Effector CD8-positive, alpha-beta T cell (primary cell): ENCODE measurements at regions not wholly inside any gene's neighbourhood (a gene's known extent, or its start where the extent isn't known, plus 50 kb on each side); places are given as distances from the start of the nearest gene placed in this dataset.
A peak's percentile ranks its signal among the peaks of the same experiment; 100 is the strongest.
"Not testable (repeated sequence)": the region's sequence is repeated elsewhere in the genome, so short reads cannot be mapped to it uniquely, and the experiment has no call there.

Source experiments
- DNase-seq: peaks from one replicate; lab custom pipeline; 2025; lab: John Stamatoyannopoulos, UW

GRCh38 chr22:17318817-17319216 is 50.4 kb upstream of the CECR2 start:
- no peak for DNase-seq

GRCh38 chr22:17315310-17315709 is 54.0 kb upstream of the CECR2 start:
- DNase-seq: no peak

- no peak for DNase-seq
Observed at GRCh38 chr22:17314487-17314886, 54.8 kb upstream of the CECR2 start.

GRCh38 chr22:17313626-17314025 is 55.6 kb upstream of the CECR2 start:
- DNase-seq: no peak

GRCh38 chr22:17307566-17307965 is 61.7 kb upstream of the CECR2 start:
- DNase-seq: no peak

- no peak for DNase-seq
Observed at GRCh38 chr22:17305076-17305475, 64.2 kb upstream of the CECR2 start.

- peak; percentile 3 for DNase-seq
Observed at GRCh38 chr22:17303840-17304779, 65.2 kb upstream of the CECR2 start.

GRCh38 chr22:17303441-17303839 is 65.8 kb upstream of the CECR2 start:
- no peak for DNase-seq

- DNase-seq: no peak
Observed at GRCh38 chr22:17302616-17303015, 66.6 kb upstream of the CECR2 start.

GRCh38 chr22:17300926-17301325 is 68.3 kb upstream of the CECR2 start:
- no peak for DNase-seq

- not testable (repeated sequence) for DNase-seq
Observed at GRCh38 chr22:17298805-17299502, 70.3 kb upstream of the CECR2 start.

- no peak for DNase-seq
Observed at GRCh38 chr22:17285656-17286055, 66.4 kb upstream of the ADA2 start.

GRCh38 chr22:17284888-17285287 is 65.7 kb upstream of the ADA2 start:
- DNase-seq: no peak

GRCh38 chr22:17284466-17284865 is 65.2 kb upstream of the ADA2 start:
- no peak for DNase-seq

- not testable (repeated sequence) for DNase-seq
Observed at GRCh38 chr22:17283865-17284264, 64.6 kb upstream of the ADA2 start.

GRCh38 chr22:17283423-17283822 is 64.2 kb upstream of the ADA2 start:
- DNase-seq: no peak

GRCh38 chr22:17281440-17281841 is 62.2 kb upstream of the ADA2 start:
- DNase-seq: no peak

- DNase-seq: no peak
Observed at GRCh38 chr22:17281026-17281425, 61.8 kb upstream of the ADA2 start.

- DNase-seq: no peak
Observed at GRCh38 chr22:17272511-17272991, 53.3 kb upstream of the ADA2 start.

- no peak for DNase-seq
Observed at GRCh38 chr22:17271711-17272451, 52.6 kb upstream of the ADA2 start.

GRCh38 chr22:17269607-17270261 is 50.5 kb upstream of the ADA2 start:
- DNase-seq: no peak

- no peak for DNase-seq
Observed at GRCh38 chr22:17269224-17269606, 50.0 kb upstream of the ADA2 start.
